GM19452 (cell line): ENCODE measurements at regions not wholly inside any gene's neighbourhood (a gene's known extent, or its start where the extent isn't known, plus 50 kb on each side); places are given as distances from the start of the nearest gene placed in this dataset.
"Not testable (repeated sequence)": the region's sequence is repeated elsewhere in the genome, so short reads cannot be mapped to it uniquely, and the experiment has no call there.

Experiments
- ATAC-seq: cut with Tn5 transposase; IDR thresholded peaks from one replicate; pipeline ENCODE4 v1.9.1; 2021; ENCODE audit not compliant: unreplicated experiment

GRCh38 chr2:124967325-124967724, 942.2 kb downstream of the CNTNAP5 start:
- no peak for ATAC-seq

GRCh38 chr2:124970030-124970429, 944.9 kb downstream of the CNTNAP5 start:
- ATAC-seq: no peak

GRCh38 chr2:124973396-124973795, 948.3 kb downstream of the CNTNAP5 start:
- no peak for ATAC-seq

- ATAC-seq: no peak
These were observed 950.1 kb downstream of the CNTNAP5 start for GRCh38 chr2:124975224-124975623.

GRCh38 chr2:124975648-124976047, 950.6 kb downstream of the CNTNAP5 start:
- ATAC-seq: no peak

DNA sequence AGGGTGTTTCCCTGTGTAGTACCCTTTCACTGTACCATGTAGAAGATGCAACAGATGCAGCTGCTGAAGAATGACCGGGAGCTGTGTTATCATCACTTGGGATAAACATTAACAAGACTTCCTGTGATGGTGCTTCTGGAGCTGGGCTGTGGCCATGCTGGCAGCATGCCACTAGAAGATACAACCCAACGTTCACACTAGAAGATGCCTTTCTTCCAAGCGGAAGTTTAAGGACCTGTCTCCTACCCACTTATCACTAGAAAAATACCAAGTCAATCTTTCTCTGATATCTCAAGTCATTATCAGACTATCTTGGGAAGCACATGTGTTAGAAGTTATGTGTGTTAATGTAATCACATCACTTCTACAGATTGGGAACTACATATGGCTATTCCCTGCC, 953.5 kb downstream of the CNTNAP5 start:
- ATAC-seq: no peak

GRCh38 chr2:124983595-124983994, 958.5 kb downstream of the CNTNAP5 start:
- no peak for ATAC-seq

DNA sequence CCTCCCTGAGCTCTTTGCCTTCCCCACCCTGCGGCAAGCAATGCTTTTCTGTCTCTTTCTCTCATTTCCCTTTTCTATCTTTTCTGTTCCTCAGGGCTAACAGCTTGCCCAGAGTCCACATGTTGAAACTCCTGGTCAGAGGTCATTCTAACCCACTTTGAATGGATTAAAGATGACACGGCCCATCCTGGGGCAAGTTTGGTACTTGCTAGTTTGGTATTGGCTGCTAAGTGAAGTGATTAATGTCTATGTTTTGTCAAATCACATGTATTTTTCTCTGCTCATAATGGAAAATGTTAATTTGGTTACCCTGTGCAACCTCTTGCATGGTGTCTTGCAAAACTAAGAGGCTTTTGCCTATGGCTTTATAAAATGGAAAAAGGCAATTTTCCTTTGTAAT, 960.2 kb downstream of the CNTNAP5 start:
- ATAC-seq: no peak

- ATAC-seq: no peak
These were observed 961.0 kb downstream of the CNTNAP5 start for GRCh38 chr2:124986136-124986535.

GRCh38 chr2:124986870-124987269, 961.8 kb downstream of the CNTNAP5 start:
- ATAC-seq: not testable (repeated sequence)

GRCh38 chr2:124987436-124987835, 962.3 kb downstream of the CNTNAP5 start:
- not testable (repeated sequence) for ATAC-seq

DNA sequence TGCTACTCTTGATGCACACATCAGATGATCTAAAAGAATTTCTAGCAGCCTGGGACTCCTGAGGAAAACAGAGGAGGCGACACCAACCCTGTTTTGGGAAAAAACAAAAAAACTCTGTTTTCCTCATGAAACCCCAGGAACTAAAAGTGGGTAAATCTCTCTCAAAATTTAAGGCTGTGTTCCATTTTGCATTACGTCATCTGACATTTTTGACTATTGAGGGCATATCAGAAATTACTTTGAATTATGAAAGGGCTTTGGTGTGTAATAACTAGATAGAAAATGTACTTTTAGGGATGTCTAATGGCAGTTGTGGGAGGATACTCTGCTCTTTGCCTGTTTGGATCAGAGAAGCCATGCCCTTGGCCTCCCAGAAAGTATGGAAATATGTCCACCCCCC, 963.0 kb downstream of the CNTNAP5 start:
- ATAC-seq: no peak

DNA sequence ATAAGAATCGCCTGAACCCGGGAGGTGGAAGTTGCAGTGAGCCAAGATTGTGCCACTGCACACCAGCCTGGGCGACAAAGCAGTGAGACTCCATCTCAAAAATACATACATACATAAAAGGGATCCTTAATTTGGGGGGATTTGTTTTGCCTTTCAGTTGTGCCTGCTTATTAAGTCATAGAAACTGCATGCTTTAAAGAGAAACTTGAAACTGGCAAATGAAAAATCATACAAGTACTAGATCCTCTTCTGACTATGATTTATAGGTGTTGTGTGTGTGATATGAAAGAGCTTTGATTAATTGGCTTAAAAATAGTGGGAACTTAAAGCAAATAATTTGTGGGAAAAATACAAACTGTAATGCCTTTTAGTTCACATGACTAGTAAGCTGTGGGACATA, 963.7 kb downstream of the CNTNAP5 start:
- no peak for ATAC-seq

DNA sequence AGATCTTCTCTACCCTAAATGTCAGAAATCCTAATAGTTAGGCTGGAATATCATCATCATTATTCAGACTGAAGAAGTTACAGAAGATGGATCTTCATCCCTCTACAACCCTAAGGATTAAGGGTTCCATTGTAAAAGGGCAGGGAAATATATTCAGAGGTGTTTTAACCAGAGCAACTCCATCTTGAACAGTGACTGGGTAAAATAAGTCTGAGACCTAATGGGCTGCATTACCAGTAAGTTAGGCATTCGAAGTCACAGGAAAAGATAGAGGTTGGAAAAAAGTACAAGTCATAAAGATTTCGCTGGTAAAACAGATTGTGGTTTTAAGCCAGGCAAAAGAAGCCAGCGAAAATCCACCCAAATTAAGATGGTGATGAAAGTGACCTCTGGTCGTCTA, 968.7 kb downstream of the CNTNAP5 start:
- no peak for ATAC-seq

DNA sequence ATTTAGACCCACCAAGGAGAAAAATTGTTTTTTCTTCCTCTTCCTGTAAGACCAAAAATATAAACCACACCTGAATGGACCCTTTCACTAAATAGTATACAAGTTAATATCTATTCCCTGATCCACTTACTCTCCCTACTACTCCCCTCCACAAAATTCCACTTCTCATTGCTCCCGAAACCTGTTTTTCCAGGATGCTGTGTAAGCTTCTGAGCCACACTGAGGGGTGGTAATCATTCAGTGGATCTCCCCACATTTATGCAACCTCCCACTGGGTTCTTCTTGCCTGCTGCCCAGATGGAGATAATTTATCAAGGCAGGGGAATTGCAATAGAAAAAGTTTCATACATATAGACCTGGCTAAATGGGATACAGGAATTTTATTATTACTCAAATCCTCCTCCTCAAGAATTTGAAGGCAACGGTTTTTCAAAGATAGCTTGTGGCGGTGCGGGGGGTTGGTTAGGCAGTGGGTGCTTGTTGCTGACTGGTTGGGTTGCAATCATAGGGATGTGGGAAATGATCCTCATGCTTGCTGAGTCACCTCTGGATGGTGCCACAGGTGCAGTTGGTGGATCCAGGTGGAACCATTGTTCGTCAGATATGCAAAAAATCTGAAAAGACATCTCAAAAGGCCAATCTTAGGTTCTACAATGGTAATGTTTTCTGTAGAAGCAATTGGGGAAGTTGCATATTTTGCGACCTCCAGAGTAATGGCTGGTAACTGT, 970.3 kb downstream of the CNTNAP5 start:
- no peak for ATAC-seq

DNA sequence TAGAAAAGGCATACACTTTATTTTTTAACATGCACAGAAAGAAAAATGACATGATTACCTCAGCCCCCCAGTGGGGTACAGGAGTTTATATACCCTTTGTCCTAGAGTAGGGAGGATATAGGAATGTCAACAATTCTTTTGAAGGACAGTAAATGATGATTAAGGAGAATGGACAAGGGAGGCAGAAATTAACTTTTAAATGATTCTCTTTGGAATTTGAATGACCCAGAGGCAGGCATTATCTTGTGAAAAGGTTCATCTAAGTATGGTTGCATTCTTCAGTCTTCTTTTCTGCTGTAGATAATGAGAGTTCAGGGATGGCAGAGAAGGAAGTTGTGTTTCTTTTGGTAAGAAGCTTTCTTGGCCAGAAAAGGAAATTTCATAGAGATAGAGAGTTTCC, 971.3 kb downstream of the CNTNAP5 start:
- ATAC-seq: no peak

GRCh38 chr2:124999906-125000305, 974.8 kb downstream of the CNTNAP5 start:
- ATAC-seq: no peak

DNA sequence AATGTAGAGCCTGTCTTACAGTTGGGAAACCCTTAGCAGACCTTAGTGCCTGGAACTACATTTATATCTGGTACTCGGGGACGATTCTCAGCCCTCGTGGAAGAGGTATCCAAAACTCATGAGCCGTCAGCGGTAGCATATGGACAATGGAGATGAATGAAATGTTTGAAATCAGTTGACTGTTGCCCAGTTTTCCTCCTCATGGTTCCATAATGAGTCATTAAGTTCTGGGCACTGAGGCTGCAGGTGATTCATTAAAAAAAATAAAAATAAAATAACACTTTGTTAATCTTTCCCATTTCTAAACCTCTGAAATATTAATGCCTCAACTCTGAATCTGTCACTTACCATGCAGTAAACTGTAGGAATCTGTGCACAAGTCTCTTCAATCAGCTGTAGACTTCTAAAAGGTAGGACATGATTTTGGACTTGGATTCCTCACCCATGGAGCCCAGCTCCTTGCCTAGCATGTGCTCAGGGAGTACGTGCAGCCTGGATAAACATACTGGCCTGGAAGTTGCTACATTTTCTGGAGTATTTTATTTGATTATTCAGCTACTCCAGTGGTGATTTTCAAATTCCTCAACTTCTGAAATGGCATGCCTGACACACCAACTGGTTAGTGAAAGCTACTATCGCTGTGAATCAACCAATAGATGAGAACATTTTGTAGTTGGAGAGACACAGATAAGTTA, 979.2 kb downstream of the CNTNAP5 start:
- ATAC-seq: no peak

GRCh38 chr2:125006676-125007075, 981.6 kb downstream of the CNTNAP5 start:
- no peak for ATAC-seq

DNA sequence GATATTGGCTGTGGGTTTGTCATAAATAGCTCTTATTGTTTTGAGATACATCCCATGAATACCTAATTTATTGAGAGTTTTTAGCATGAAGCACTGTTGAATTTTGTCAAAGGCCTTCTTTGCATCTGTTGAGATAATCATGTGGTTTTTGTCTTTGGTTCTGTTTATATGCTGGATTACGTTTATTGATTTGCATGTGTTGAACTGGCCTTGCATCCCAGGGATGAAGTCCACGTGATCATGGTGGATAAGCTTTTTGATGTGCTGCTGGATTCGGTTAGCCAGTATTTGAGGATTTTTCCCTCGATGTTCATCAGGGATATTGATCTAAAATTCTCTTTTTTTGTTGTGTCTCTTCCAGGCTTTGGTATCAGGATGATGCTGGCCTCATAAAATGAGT, 1003.6 kb downstream of the CNTNAP5 start:
- ATAC-seq: not testable (repeated sequence)

- ATAC-seq: no peak
These were observed 1008.8 kb downstream of the CNTNAP5 start for GRCh38 chr2:125033871-125034270.

DNA sequence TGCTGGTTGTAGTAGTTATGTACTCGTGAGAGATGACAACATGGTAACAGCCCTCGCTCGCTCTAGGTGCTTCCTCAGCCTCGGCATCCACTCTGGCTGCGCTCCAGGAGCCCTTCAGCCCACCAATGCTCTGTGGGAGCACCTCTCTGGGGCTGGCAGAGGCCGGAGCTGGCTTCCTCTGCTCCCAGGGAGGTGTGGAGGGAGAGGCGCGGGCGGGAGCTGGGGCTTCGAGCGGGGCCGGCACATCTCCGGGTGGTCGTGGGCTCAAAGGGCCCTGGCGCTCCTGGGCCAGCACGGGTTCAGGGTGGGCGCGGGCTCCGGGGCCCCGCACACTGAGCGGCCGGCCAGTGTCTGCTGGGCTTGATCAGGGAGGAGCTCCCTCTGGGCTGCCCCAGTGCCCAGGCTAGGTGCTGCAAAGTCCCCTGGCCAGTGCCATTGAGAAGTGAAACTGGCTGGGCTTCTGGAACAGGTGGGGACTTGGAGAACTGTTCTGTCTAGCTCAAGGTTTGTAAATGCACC, 1012.1 kb downstream of the CNTNAP5 start:
- ATAC-seq: no peak
